Ascending aorta (tissue), 2 donors: ENCODE measurements at regions not wholly inside any gene's neighbourhood (a gene's known extent, or its start where the extent isn't known, plus 50 kb on each side); places are given as distances from the start of the nearest gene placed in this dataset.

Experiments used
- DNase-seq, 2 donors: peaks; one replicate each; pipeline ENCODE4 v3.0.0-alpha.2; 2019; ENCODE audit warnings: low spot score in 2 of 2
- H3K27ac ChIP-seq, 2 donors: fragments of 200-600 bp; sonication (generic); one replicate each; pipeline ENCODE4 v1.5.1; 2016 to 2017; ENCODE audit warnings: mild to moderate bottlenecking in 1 of 2
- H3K27me3 ChIP-seq: fragments of 200-600 bp; sonication (generic); one replicate; pipeline ENCODE4 v1.5.1; 2017
- H3K36me3 ChIP-seq, 2 donors: fragments of 200-600 bp; sonication (generic); one replicate each; pipeline ENCODE4 v1.5.1; 2016
- H3K4me1 ChIP-seq, 2 donors: fragments of 200-600 bp; sonication (generic); one replicate each; pipeline ENCODE4 v1.5.1; 2016 to 2017; ENCODE audit warnings: mild to moderate bottlenecking in 1 of 2
- H3K4me3 ChIP-seq, 2 donors: fragments of 200-600 bp; sonication (generic); one replicate each; pipeline ENCODE4 v1.5.1; 2016 to 2017; ENCODE audit warnings: mild to moderate bottlenecking in 1 of 2
- H3K9me3 ChIP-seq, 2 donors: fragments of 200-600 bp; sonication (generic); one replicate each; pipeline ENCODE4 v1.5.1; 2016
- CTCF ChIP-seq, 3 experiments: fragments of 200-600 bp in 2 of 3; fragments of 450-650 bp in 1 of 3; sonication (generic) in 2 of 3; IDR thresholded peaks; one replicate each; pipeline ENCODE4 v1.5.1; 2016 to 2019; ENCODE audit warnings: antibody characterized with exemption in 3 of 3, mild to moderate bottlenecking in 1 of 3, moderate library complexity in 1 of 3
- intact Hi-C: fragments of 100-400 bp; cut with DNase I; formaldehyde crosslinking; loops from one replicate; pipeline ENCODE4 v1.15.1; 2023

GRCh38 chr5:17403695-17404490 lies 94.1 kb upstream of the TAF11L2 start:
- DNase-seq = no peak
- H3K9me3 ChIP-seq = no peaks in the 10 kb centered on the region
- intact Hi-C loops = no loop called here
- H3K27ac ChIP-seq = no peak overlapping the region
- no peak for TF ChIP-seq CTCF (IDR thresholded peaks at IDR 0.05)
- H3K4me1 ChIP-seq = no peaks in the 10 kb centered on the region
- H3K4me3 ChIP-seq = no peak overlapping the region
- H3K36me3 ChIP-seq = no peaks in the 10 kb centered on the region
- H3K27me3 ChIP-seq = no peaks in the 10 kb centered on the region

- H3K27ac ChIP-seq = no peak overlapping the region
- H3K27me3 ChIP-seq = no peaks in the 10 kb centered on the region
- H3K4me3 ChIP-seq = no peak overlapping the region
- intact Hi-C loops = no loop called here
- TF ChIP-seq CTCF (IDR thresholded peaks at IDR 0.05) = no peak
- DNase-seq = no peak
- no peaks in the 10 kb centered on the region for H3K9me3 ChIP-seq
- no peaks in the 10 kb centered on the region for H3K36me3 ChIP-seq
- H3K4me1 ChIP-seq = no peaks in the 10 kb centered on the region
Measured at GRCh38 chr5:17405976-17406375, 92.1 kb upstream of the TAF11L2 start.

GRCh38 chr5:17406423-17406838 lies 91.6 kb upstream of the TAF11L2 start:
- DNase-seq = no peak
- Histone ChIP-seq H3K9me3 (no peaks in the 10 kb centered on the region), H3K36me3 (no peaks in the 10 kb centered on the region), H3K27me3 (no peaks in the 10 kb centered on the region), H3K4me3 (no peak overlapping the region), H3K27ac (no peak overlapping the region), H3K4me1 (no peaks in the 10 kb centered on the region)
- TF ChIP-seq CTCF (IDR thresholded peaks at IDR 0.05) = no peak
- intact Hi-C loops = no loop called here

- intact Hi-C loops = no loop called here
- H3K9me3 ChIP-seq = no peaks in the 10 kb centered on the region
Measured at GRCh38 chr5:17411436-17412402, 86.3 kb upstream of the TAF11L2 start.

More at GRCh38 chr5:17411436-17412402, 86.3 kb upstream of the TAF11L2 start:
- Histone ChIP-seq H3K27me3 (no peaks in the 10 kb centered on the region), H3K4me1 (no peaks in the 10 kb centered on the region), H3K36me3 (no peaks in the 10 kb centered on the region), H3K4me3 (no peak overlapping the region), H3K27ac (no peak overlapping the region)
- no peak for DNase-seq
- TF ChIP-seq CTCF (IDR thresholded peaks at IDR 0.05) = no peak
